ENCODE measurements at regions not wholly inside any gene's neighbourhood (a gene's known extent, or its start where the extent isn't known, plus 50 kb on each side); places are given as distances from the start of the nearest gene placed in this dataset.

DNA sequence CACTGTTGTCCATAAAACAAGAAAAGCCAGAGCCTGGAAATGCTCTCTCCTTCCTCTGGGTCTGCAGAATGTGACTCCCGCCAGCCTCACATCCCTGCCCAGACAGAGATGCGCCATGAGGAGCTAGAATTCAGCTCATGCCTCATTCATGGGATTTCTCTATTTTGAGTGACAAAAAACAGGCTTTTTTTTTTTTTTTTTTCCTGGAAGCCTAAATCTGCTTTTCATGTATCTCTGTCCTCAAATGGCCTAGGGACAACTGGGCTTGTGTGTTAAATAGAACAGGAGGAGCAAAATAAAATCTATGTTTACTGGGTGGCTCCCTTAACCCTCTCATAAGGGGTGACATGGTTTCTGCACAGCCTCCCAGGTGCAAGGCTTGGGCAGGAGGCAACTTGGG lies 679.7 kb upstream of the AUTS2 start:
- no peaks in the 10 kb centered on the region for H4K20me1 ChIP-seq (ENCODE audit: insufficient read depth, low read length)
- no peaks in the 10 kb centered on the region for H3K4me1 ChIP-seq (ENCODE audit: control insufficient read depth, insufficient read depth, low read length)
- ATAC-seq (ENCODE audit: low read depth) (no peak), DNase-seq (no peak)
- H2BK20ac ChIP-seq (ENCODE audit: low read depth, low read length) = no peak overlapping the region
- no peak overlapping the region for H4K91ac ChIP-seq (ENCODE audit: insufficient read depth, low read depth, low read length)
- H3K27me3 ChIP-seq (ENCODE audit: control insufficient read depth, insufficient read depth, low read length) = no peaks in the 10 kb centered on the region
- H4K5ac ChIP-seq (ENCODE audit: low read depth, low read length) = no peak overlapping the region
- intact Hi-C loops (cut with micrococcal nuclease) = no loop called here
- H3K4ac ChIP-seq (ENCODE audit: low read depth, low read length) = no peak overlapping the region
- dilution Hi-C loops (cut with HindIII; ENCODE audit: low sequenced_read_pairs, unreplicated experiment) = no loop called here
- no peak for TF ChIP-seq SMC3 (IDR thresholded peaks at IDR 0.05; ENCODE audit: low read depth, low read length)
- no peak for TF ChIP-seq POLR2A (IDR thresholded peaks at IDR 0.05; ENCODE audit: low read depth, low read length)
- no peak for TF ChIP-seq MAFK (IDR thresholded peaks at IDR 0.05; ENCODE audit: low read depth, low read length)
- no peak for TF ChIP-seq CHD1 (IDR thresholded peaks at IDR 0.05; ENCODE audit: low read depth, low read length)
- TF ChIP-seq MAZ (IDR thresholded peaks at IDR 0.05; ENCODE audit: borderline replicate concordance, low read depth, low read length) = no peak
- TF ChIP-seq CTCF (conservative IDR thresholded peaks at IDR 0.05; ENCODE audit: low read depth, low read length) = no peak
- TF ChIP-seq CEBPB (IDR thresholded peaks at IDR 0.05; ENCODE audit: low read depth, low read length) = no peak
- TF ChIP-seq RFX5 (IDR thresholded peaks at IDR 0.05; ENCODE audit: low read depth, low read length) = no peak
- no peak for TF ChIP-seq MXI1 (IDR thresholded peaks at IDR 0.05; ENCODE audit: borderline replicate concordance, low read depth, low read length)
- TF ChIP-seq RCOR1 (IDR thresholded peaks at IDR 0.05; ENCODE audit: insufficient replicate concordance, low read length) = no peak
- no peak for TF ChIP-seq NFE2L2 (IDR thresholded peaks at IDR 0.05; ENCODE audit: low read depth, low read length)
- TF ChIP-seq USF2 (IDR thresholded peaks at IDR 0.05; ENCODE audit: low read depth, low read length) = no peak
- TF ChIP-seq, protein P1, sequence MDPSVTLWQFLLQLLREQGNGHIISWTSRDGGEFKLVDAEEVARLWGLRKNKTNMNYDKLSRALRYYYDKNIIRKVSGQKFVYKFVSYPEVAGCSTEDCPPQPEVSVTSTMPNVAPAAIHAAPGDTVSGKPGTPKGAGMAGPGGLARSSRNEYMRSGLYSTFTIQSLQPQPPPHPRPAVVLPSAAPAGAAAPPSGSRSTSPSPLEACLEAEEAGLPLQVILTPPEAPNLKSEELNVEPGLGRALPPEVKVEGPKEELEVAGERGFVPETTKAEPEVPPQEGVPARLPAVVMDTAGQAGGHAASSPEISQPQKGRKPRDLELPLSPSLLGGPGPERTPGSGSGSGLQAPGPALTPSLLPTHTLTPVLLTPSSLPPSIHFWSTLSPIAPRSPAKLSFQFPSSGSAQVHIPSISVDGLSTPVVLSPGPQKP (IDR thresholded peaks at IDR 0.05; ENCODE audit: borderline replicate concordance, low read depth, low read length) = no peak
- no peak for TF ChIP-seq RAD21 (IDR thresholded peaks at IDR 0.05; ENCODE audit: low read length)
- H4K8ac ChIP-seq (ENCODE audit: low read depth in 2 of 2, low read length in 2 of 2) = no peak overlapping the region
- H2AK9ac ChIP-seq (replicated peaks; ENCODE audit: low read depth, low read length, poor library complexity) = no peak overlapping the region
- H2BK120ac ChIP-seq (ENCODE audit: low read depth, low read length) = no peak overlapping the region
- no peak overlapping the region for H3K4me2 ChIP-seq (ENCODE audit: low read depth, low read length)
- H3K23ac ChIP-seq (ENCODE audit: low read depth, low read length) = no peak overlapping the region
- ChIA-PET POLR2A (ENCODE audit: unreplicated experiment) (interaction anchor here (0.6 kb wide), 1 partner anchor 420 kb away, joined by 12 read pairs; no protein-coding TSS in a partner anchor), CTCF (no interaction called here)
- in situ Hi-C loops (cut with MboI; ENCODE audit: low sequenced_read_pairs) = no loop called here
- no peak overlapping the region for H2BK15ac ChIP-seq (ENCODE audit: low read depth, low read length)
- BruUV-seq (replicated peaks) = no TSS peak
- H3K18ac ChIP-seq (ENCODE audit: low read depth, low read length) = no peak overlapping the region
- no peak overlapping the region for H3K14ac ChIP-seq (replicated peaks; ENCODE audit: low read depth, low read length)
- H2AFZ ChIP-seq (replicated peaks; ENCODE audit: low read length, poor library complexity) = no peak overlapping the region
- no peaks in the 10 kb centered on the region for H3K36me3 ChIP-seq (ENCODE audit: control insufficient read depth, insufficient read depth, low read length)
- no CpG with 5 or more reads among the region's 2 CpGs for WGBS, 2 experiments (ENCODE audit: extremely low coverage in 2 of 2, insufficient read length in 1 of 2)
- H2AK5ac ChIP-seq (ENCODE audit: low read depth, low read length) = no peak overlapping the region
- H3K56ac ChIP-seq (ENCODE audit: extremely low read depth, insufficient read depth, low read length) = no peak overlapping the region
- H3K27ac ChIP-seq (ENCODE audit: insufficient read depth, low read length) = no peak overlapping the region
- H3K4me3 ChIP-seq (ENCODE audit: insufficient read depth, low read depth, low read length) = no peak overlapping the region
- no peaks in the 10 kb centered on the region for H3K79me1 ChIP-seq (ENCODE audit: low read depth in 1 of 2, low read length in 2 of 2)
- peaks cover 24% of the 10 kb centered on the region for H3K9me3 ChIP-seq (ENCODE audit: control insufficient read depth, insufficient read depth, low read length)
- H2BK5ac ChIP-seq (ENCODE audit: low read depth, low read length, poor library complexity, severe bottlenecking) = no peak overlapping the region
- H3K9ac ChIP-seq (ENCODE audit: low read depth, low read length) = no peak overlapping the region
- no peaks in the 10 kb centered on the region for H3K9me1 ChIP-seq (ENCODE audit: insufficient read depth, low read length)

Data from IMR-90 (cell line).